Spleen (tissue), 7 donors: ENCODE measurements at regions not wholly inside any gene's neighbourhood (a gene's known extent, or its start where the extent isn't known, plus 50 kb on each side); places are given as distances from the start of the nearest gene placed in this dataset.

ENCODE experiments used
- POLR2A ChIP-seq, 3 donors: fragments of 450-650 bp; IDR thresholded peaks; one replicate each; pipeline ENCODE4 v1.5.1; 2017; ENCODE audit warnings: antibody characterized with exemption in 3 of 3, mild to moderate bottlenecking in 1 of 3
- TF ChIP-seq, protein P1 (sequence below), 11 experiments: fragments of 200-600 bp in 7 of 11; fragments of 450-650 bp in 4 of 11; sonication (generic) in 4 of 11; IDR thresholded peaks in 8 of 11; conservative IDR thresholded peaks in 3 of 11; 1 replicate in 7 of 11; 2 replicates in 4 of 11; pipeline versions ENCODE4 v1.4.0 to v1.8.0; 2016 to 2021; ENCODE audit warnings: antibody characterized with exemption in 11 of 11, inconsistent platforms in 4 of 11, mild to moderate bottlenecking in 1 of 11
- donor health status: DM: no; HTN: no; CAD: no; lungs with moderate emphysema.
- donor health status: DM: no; HTN: no; CAD: no.
- donor health status: DM: no; HTN: no; CAD: no.

DNA sequence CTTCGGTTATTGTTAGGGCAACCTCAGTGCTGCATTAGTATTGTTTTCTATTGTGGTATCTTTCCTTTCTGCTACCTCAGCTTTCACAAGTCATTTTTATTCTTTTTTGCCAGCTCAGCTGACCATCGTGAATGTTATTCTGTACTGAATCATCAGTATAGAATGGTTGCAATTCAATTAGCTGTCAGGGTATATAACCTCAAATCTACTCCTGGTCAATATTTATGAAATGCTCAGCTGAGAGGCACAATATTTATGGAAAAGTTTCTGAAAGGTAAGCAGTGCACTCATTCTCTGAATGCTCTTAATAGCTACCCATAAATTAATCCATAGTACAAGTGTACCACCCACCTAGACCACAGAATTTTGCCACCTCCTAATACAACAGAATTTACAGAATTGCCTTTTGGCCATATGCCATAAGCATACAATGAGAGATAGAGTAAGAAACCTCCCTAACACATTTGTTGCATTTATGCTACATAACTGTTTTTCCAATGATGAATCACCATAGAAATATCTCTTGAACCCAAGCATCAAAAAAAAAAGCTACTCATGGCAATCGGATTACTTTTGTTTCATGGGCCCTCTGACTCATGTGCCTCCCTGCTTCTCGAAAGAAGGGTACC, 732.6 kb upstream of the CHRM3 start:
- TF ChIP-seq, protein P1, sequence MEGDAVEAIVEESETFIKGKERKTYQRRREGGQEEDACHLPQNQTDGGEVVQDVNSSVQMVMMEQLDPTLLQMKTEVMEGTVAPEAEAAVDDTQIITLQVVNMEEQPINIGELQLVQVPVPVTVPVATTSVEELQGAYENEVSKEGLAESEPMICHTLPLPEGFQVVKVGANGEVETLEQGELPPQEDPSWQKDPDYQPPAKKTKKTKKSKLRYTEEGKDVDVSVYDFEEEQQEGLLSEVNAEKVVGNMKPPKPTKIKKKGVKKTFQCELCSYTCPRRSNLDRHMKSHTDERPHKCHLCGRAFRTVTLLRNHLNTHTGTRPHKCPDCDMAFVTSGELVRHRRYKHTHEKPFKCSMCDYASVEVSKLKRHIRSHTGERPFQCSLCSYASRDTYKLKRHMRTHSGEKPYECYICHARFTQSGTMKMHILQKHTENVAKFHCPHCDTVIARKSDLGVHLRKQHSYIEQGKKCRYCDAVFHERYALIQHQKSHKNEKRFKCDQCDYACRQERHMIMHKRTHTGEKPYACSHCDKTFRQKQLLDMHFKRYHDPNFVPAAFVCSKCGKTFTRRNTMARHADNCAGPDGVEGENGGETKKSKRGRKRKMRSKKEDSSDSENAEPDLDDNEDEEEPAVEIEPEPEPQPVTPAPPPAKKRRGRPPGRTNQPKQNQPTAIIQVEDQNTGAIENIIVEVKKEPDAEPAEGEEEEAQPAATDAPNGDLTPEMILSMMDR (IDR thresholded peaks at IDR 0.05 in 8 of 11, conservative IDR thresholded peaks at IDR 0.05 in 3 of 11) = no peak
- TF ChIP-seq POLR2A (IDR thresholded peaks at IDR 0.05) = no peak
